Tibial nerve (tissue), 4 donors: ENCODE measurements at regions not wholly inside any gene's neighbourhood (a gene's known extent, or its start where the extent isn't known, plus 50 kb on each side); places are given as distances from the start of the nearest gene placed in this dataset.

Experiments
- EP300 ChIP-seq, 2 donors: sonication (generic); formaldehyde crosslinking; IDR thresholded peaks; one replicate each; pipeline ENCODE4 v1.6.1; 2017; ENCODE audit warnings: antibody characterized with exemption in 2 of 2, mild to moderate bottlenecking in 1 of 2
- POLR2A ChIP-seq, 2 donors: fragments of 450-650 bp; IDR thresholded peaks; one replicate each; pipeline ENCODE4 v1.6.1; 2017; ENCODE audit warnings: antibody characterized with exemption in 2 of 2, mild to moderate bottlenecking in 2 of 2, moderate library complexity in 2 of 2
- TF ChIP-seq, protein P1 (sequence below), 5 experiments: fragments of 200-600 bp in 3 of 5; fragments of 450-650 bp in 2 of 5; sonication (generic) in 3 of 5; IDR thresholded peaks; one replicate each; pipeline ENCODE4 v1.5.1; 2016 to 2019; ENCODE audit warnings: antibody characterized with exemption in 5 of 5, mild to moderate bottlenecking in 3 of 5, moderate library complexity in 2 of 5

DNA sequence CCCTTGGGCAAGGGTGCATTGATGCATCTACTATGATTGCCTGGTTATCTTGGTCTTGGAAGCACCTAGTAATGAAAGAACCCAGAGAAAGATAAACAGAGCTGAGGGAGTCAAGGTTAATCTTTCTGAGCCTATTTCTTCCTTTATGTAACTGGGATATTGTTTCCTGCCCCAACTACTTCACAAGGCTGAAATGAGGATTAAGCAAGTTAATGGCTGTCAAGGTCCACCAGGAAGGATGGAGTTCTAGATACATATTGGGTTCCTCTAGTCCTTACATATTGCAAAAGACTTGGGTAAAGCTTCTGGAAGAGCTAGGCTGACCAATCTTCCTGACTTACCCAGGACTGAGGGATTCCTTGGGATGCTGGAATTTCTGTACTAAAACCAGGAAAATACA is 589.8 kb downstream of the INSC start:
- TF ChIP-seq, protein P1, sequence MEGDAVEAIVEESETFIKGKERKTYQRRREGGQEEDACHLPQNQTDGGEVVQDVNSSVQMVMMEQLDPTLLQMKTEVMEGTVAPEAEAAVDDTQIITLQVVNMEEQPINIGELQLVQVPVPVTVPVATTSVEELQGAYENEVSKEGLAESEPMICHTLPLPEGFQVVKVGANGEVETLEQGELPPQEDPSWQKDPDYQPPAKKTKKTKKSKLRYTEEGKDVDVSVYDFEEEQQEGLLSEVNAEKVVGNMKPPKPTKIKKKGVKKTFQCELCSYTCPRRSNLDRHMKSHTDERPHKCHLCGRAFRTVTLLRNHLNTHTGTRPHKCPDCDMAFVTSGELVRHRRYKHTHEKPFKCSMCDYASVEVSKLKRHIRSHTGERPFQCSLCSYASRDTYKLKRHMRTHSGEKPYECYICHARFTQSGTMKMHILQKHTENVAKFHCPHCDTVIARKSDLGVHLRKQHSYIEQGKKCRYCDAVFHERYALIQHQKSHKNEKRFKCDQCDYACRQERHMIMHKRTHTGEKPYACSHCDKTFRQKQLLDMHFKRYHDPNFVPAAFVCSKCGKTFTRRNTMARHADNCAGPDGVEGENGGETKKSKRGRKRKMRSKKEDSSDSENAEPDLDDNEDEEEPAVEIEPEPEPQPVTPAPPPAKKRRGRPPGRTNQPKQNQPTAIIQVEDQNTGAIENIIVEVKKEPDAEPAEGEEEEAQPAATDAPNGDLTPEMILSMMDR (IDR thresholded peaks at IDR 0.05): no peak
- no peak for TF ChIP-seq EP300 (IDR thresholded peaks at IDR 0.05)
- no peak for TF ChIP-seq POLR2A (IDR thresholded peaks at IDR 0.05)
